ENCODE measurements at regions not wholly inside any gene's neighbourhood (a gene's known extent, or its start where the extent isn't known, plus 50 kb on each side); places are given as distances from the start of the nearest gene placed in this dataset.

DNA sequence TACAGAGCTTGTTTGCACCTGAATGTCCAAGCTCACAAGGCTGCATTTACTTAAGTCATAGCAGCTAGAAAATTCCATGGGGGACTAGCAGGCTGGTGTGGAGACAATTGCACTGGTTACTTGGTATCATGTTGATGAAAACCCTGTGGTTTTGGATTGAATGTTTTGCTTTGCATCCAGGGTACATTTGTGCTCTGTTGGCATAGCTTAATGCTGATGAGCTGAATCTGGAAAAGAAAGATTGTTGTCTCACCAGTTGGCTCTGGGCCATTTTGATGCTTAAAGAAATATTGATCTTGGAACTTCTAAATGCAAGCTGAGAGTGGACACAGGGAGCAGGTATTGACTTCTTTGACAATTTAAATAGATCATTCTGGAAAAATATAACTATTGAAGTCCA, 122.5 kb upstream of the MBL2 start:
- Histone ChIP-seq H3K27ac (no peak overlapping the region), H3K9ac (ENCODE audit: insufficient read length) (no peak overlapping the region), H3K36me3 (ENCODE audit: insufficient read depth, low read length) (no peaks in the 10 kb centered on the region), H3K4me3 (no peak overlapping the region), H3K9me3 (ENCODE audit: low read depth, low read length) (no peaks in the 10 kb centered on the region)
- TF ChIP-seq POLR2AphosphoS5 (IDR thresholded peaks at IDR 0.05; ENCODE audit: borderline replicate concordance, low read depth, low read length) (no peak), EZH2 (IDR thresholded peaks at IDR 0.05) (no peak), FOXP2 (optimal IDR thresholded peaks at IDR 0.05; ENCODE audit: control extremely low read depth, extremely low read length, insufficient read depth) (no peak)
- no peak for DNase-seq (ENCODE audit: low read depth, low spot score)

- no peak overlapping the region for H3K4me3 ChIP-seq
- no peaks in the 10 kb centered on the region for H3K9me3 ChIP-seq (ENCODE audit: low read depth, low read length)
- no peaks in the 10 kb centered on the region for H3K36me3 ChIP-seq (ENCODE audit: insufficient read depth, low read length)
- no peak for DNase-seq (ENCODE audit: low read depth, low spot score)
- H3K27ac ChIP-seq: no peak overlapping the region
- TF ChIP-seq POLR2AphosphoS5 (IDR thresholded peaks at IDR 0.05; ENCODE audit: borderline replicate concordance, low read depth, low read length): no peak
- no peak for TF ChIP-seq FOXP2 (optimal IDR thresholded peaks at IDR 0.05; ENCODE audit: control extremely low read depth, extremely low read length, insufficient read depth)
- TF ChIP-seq EZH2 (IDR thresholded peaks at IDR 0.05): no peak
- no peak overlapping the region for H3K9ac ChIP-seq (ENCODE audit: insufficient read length)
These were observed 117.7 kb upstream of the MBL2 start for GRCh38 chr10:52890281-52890680.

GRCh38 chr10:52889611-52890010, 117.0 kb upstream of the MBL2 start:
- no peak for TF ChIP-seq EZH2 (IDR thresholded peaks at IDR 0.05)
- H3K27ac ChIP-seq: no peak overlapping the region
- H3K9ac ChIP-seq (ENCODE audit: insufficient read length): no peak overlapping the region
- no peak for DNase-seq (ENCODE audit: low read depth, low spot score)
- no peaks in the 10 kb centered on the region for H3K9me3 ChIP-seq (ENCODE audit: low read depth, low read length)
- H3K4me3 ChIP-seq: no peak overlapping the region
- H3K36me3 ChIP-seq (ENCODE audit: insufficient read depth, low read length): no peaks in the 10 kb centered on the region

DNA sequence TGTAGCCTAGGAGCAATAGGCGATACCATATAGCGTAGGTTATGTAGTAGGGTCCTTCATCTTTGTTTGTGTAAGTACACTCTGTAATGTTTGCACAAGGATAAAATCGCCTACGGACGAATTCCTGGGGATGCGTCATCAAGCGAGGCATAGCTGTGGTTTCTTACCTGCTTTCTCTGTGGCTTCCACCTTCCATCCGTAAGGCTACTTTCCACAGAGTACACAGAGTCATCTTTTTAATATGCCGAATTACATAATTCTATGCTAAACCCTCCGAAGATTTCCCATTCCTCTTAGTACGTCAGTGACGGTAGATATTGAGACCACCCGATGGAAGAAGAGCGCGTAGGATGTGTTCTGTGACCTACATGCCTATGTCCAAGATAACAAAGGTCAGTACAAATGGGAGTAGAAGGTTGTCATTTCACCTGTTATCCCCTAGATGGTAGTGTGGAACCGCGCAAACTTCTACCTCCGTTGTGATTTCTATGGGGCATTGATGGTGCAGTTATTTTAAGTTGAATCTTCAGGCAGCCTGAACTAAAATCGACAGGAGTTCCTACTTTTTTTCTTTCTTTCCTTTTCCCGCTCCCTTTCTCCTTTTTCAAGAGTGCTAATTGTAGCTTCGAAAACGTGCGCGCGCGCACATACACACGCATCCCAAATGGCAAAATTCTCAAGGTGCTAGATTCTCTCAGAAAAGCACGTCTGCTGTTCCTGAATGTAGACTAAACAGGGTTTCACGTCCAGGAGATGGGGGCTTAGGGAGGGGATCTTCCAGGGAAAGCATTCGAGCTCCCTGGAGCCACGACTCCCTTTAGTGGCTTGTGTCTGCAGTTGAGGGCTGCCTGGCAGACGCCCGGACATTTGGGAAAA, 111.7 kb upstream of the MBL2 start:
- Histone ChIP-seq H3K27ac (no peak overlapping the region), H3K9ac (ENCODE audit: insufficient read length) (no peak overlapping the region)
- DNase-seq (ENCODE audit: low read depth, low spot score): no peak

GRCh38 chr10:52879091-52879807, 106.7 kb upstream of the MBL2 start:
- no peaks in the 10 kb centered on the region for H3K36me3 ChIP-seq (ENCODE audit: insufficient read depth, low read length)
- TF ChIP-seq FOXP2 (optimal IDR thresholded peaks at IDR 0.05; ENCODE audit: control extremely low read depth, extremely low read length, insufficient read depth) (no peak), EZH2 (IDR thresholded peaks at IDR 0.05) (no peak), POLR2AphosphoS5 (IDR thresholded peaks at IDR 0.05; ENCODE audit: borderline replicate concordance, low read depth, low read length) (no peak)
- DNase-seq (ENCODE audit: low read depth, low spot score): no peak
- 0 out of 2 replicates have a peak overlapping the region, but pooled peaks have one; percentile 31 for H3K27ac ChIP-seq
- H3K9ac ChIP-seq (ENCODE audit: insufficient read length): no peak overlapping the region
- H3K4me3 ChIP-seq: peak overlapping the region; percentile 15; the same call in 1 of the 2 replicates
- H3K9me3 ChIP-seq (ENCODE audit: low read depth, low read length): no peaks in the 10 kb centered on the region

More for the DNA sequence above, 111.7 kb upstream of the MBL2 start:
- H3K36me3 ChIP-seq (ENCODE audit: insufficient read depth, low read length): no peaks in the 10 kb centered on the region
- no peaks in the 10 kb centered on the region for H3K9me3 ChIP-seq (ENCODE audit: low read depth, low read length)
- TF ChIP-seq EZH2 (IDR thresholded peaks at IDR 0.05) (no peak), POLR2AphosphoS5 (IDR thresholded peaks at IDR 0.05; ENCODE audit: borderline replicate concordance, low read depth, low read length) (no peak), FOXP2 (optimal IDR thresholded peaks at IDR 0.05; ENCODE audit: control extremely low read depth, extremely low read length, insufficient read depth) (no peak)
- H3K4me3 ChIP-seq: no peak overlapping the region

GRCh38 chr10:52877451-52877850, 104.9 kb upstream of the MBL2 start:
- H3K9ac ChIP-seq (ENCODE audit: insufficient read length): no peak overlapping the region
- TF ChIP-seq FOXP2 (optimal IDR thresholded peaks at IDR 0.05; ENCODE audit: control extremely low read depth, extremely low read length, insufficient read depth) (no peak), EZH2 (IDR thresholded peaks at IDR 0.05) (no peak), POLR2AphosphoS5 (IDR thresholded peaks at IDR 0.05; ENCODE audit: borderline replicate concordance, low read depth, low read length) (no peak)
- H3K36me3 ChIP-seq (ENCODE audit: insufficient read depth, low read length): no peaks in the 10 kb centered on the region
- no peaks in the 10 kb centered on the region for H3K9me3 ChIP-seq (ENCODE audit: low read depth, low read length)
- H3K4me3 ChIP-seq: no peak overlapping the region
- H3K27ac ChIP-seq: no peak overlapping the region
- no peak for DNase-seq (ENCODE audit: low read depth, low spot score)

DNA sequence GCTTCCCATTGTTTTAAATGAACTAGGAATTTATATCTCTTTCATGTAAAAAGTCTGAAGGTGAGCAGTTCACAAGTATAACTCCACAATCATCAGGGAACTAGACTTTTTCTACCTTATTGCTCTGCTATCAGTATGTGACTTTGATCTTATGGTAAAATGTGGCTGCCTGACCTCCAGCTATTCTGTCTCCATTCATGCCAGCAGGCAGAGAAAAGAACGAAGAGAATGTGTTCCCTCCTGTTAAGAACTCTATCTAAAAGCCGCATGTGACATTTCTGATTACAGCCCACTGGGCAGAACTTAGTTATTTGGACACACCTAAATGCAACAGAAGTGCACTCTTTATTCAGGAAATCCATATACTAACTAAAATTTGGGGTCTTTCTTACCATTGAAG, 102.8 kb upstream of the MBL2 start:
- no peak overlapping the region for H3K9ac ChIP-seq (ENCODE audit: insufficient read length)

DNA sequence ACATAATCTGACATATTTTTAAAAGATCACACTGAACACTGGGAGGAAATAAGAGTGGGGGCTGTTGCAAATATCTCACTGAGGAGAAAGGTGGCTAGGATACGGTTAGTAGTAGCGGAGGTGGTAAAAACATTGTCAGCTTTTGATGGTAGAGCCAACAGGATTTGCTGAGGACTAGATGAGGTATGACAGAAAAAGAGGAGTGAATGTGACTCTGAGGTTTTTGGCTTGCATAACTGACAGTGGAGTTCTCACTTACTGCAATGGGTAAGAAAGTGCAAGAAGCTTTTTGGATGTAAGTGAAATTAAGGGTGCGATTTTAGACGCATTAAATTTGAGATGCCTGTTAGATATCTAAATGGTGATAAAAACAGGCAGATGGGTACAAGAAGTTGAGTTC, 102.0 kb upstream of the MBL2 start:
- no peak for TF ChIP-seq EZH2 (IDR thresholded peaks at IDR 0.05)
- no peak for TF ChIP-seq POLR2AphosphoS5 (IDR thresholded peaks at IDR 0.05; ENCODE audit: borderline replicate concordance, low read depth, low read length)
- no peak for TF ChIP-seq FOXP2 (optimal IDR thresholded peaks at IDR 0.05; ENCODE audit: control extremely low read depth, extremely low read length, insufficient read depth)
- Histone ChIP-seq H3K9me3 (ENCODE audit: low read depth, low read length) (no peaks in the 10 kb centered on the region), H3K36me3 (ENCODE audit: insufficient read depth, low read length) (no peaks in the 10 kb centered on the region), H3K27ac (no peak overlapping the region), H3K9ac (ENCODE audit: insufficient read length) (no peak overlapping the region), H3K4me3 (no peak overlapping the region)
- no peak for DNase-seq (ENCODE audit: low read depth, low spot score)

More for the DNA sequence above, 102.8 kb upstream of the MBL2 start:
- Histone ChIP-seq H3K4me3 (no peak overlapping the region), H3K36me3 (ENCODE audit: insufficient read depth, low read length) (no peaks in the 10 kb centered on the region), H3K9me3 (ENCODE audit: low read depth, low read length) (no peaks in the 10 kb centered on the region), H3K27ac (no peak overlapping the region)
- DNase-seq (ENCODE audit: low read depth, low spot score): no peak
- TF ChIP-seq POLR2AphosphoS5 (IDR thresholded peaks at IDR 0.05; ENCODE audit: borderline replicate concordance, low read depth, low read length): no peak
- no peak for TF ChIP-seq EZH2 (IDR thresholded peaks at IDR 0.05)
- TF ChIP-seq FOXP2 (optimal IDR thresholded peaks at IDR 0.05; ENCODE audit: control extremely low read depth, extremely low read length, insufficient read depth): no peak

Measured in SK-N-MC (cell line).